Caco-2 (cell line): ENCODE measurements at regions not wholly inside any gene's neighbourhood (a gene's known extent, or its start where the extent isn't known, plus 50 kb on each side); places are given as distances from the start of the nearest gene placed in this dataset.
"Not testable (repeated sequence)": the region's sequence is repeated elsewhere in the genome, so short reads cannot be mapped to it uniquely, and the experiment has no call there.

Experiments
- BruUV-seq: library from RNA; stranded (reverse); fragments of 400-500 nt; replicated peaks from 2 replicates; lab custom pipeline; 2021; lab: Mats Ljungman, UMichigan
- CTCF ChIA-PET: fragments of 300-600 bp; sonication (Branson Sonifier 250); formaldehyde crosslinking; loops from one replicate; lab custom pipeline; 2022; ENCODE audit warnings: antibody characterized with exemption; lab: Charles Lee
- POLR2A ChIA-PET: fragments of 300-600 bp; sonication (Branson Sonifier 250); formaldehyde crosslinking; loops from one replicate; lab custom pipeline; 2022; ENCODE audit warnings: antibody characterized with exemption; lab: Charles Lee
- DNase-seq, 2 experiments: peaks; one replicate each; pipeline versions ENCODE4 v3.0.0 to v3.0.0-alpha.2; 2020 to 2022
- H3K27me3 ChIP-seq: replicated peaks from 2 replicates; pipeline ENCODE4 v1.6.0; 2011; ENCODE audit warnings: low read length; ENCODE audit not compliant: control insufficient read depth, insufficient read depth
- H3K36me3 ChIP-seq: 2 replicates; pipeline ENCODE4 v1.5.1; 2011; ENCODE audit warnings: low read length; ENCODE audit not compliant: control insufficient read depth, insufficient read depth
- H3K4me1 ChIP-seq: fragments of 250-450 bp; sonication (Bioruptor Pico); 2 replicates; pipeline ENCODE4 v1.5.1; 2020; ENCODE audit warnings: mild to moderate bottlenecking
- H3K4me3 ChIP-seq: 2 replicates; pipeline ENCODE4 v1.5.1; 2011; ENCODE audit warnings: low read depth, mild to moderate bottlenecking, control low read depth, low read length
- H3K9me3 ChIP-seq: fragments of 250-450 bp; sonication (Bioruptor Pico); 2 replicates; pipeline ENCODE4 v1.5.1; 2020; ENCODE audit warnings: mild to moderate bottlenecking, moderate library complexity
- H3K27ac Mint-ChIP-seq: one replicate; pipeline ENCODE4 v1.8.0; 2022; ENCODE audit warnings: mixed read lengths; ENCODE audit not compliant: unreplicated experiment
- H3K27me3 Mint-ChIP-seq: one replicate; pipeline ENCODE4 v1.8.0; 2022; ENCODE audit warnings: mixed read lengths; ENCODE audit not compliant: insufficient read depth, unreplicated experiment
- H3K36me3 Mint-ChIP-seq: one replicate; pipeline ENCODE4 v1.8.0; 2022; ENCODE audit warnings: mild to moderate bottlenecking, mixed read lengths; ENCODE audit not compliant: insufficient read depth, unreplicated experiment
- H3K4me1 Mint-ChIP-seq: one replicate; pipeline ENCODE4 v1.8.0; 2022; ENCODE audit warnings: low read depth, mixed read lengths; ENCODE audit not compliant: unreplicated experiment
- H3K4me3 Mint-ChIP-seq: one replicate; pipeline ENCODE4 v1.8.0; 2022; ENCODE audit warnings: mild to moderate bottlenecking, moderate library complexity, mixed read lengths; ENCODE audit not compliant: unreplicated experiment
- H3K9me3 Mint-ChIP-seq: one replicate; pipeline ENCODE4 v1.8.0; 2022; ENCODE audit warnings: mixed read lengths; ENCODE audit not compliant: unreplicated experiment
- CTCF ChIP-seq, 2 experiments: fragments of 200-600 bp in 1 of 2; IDR thresholded peaks; 1 replicate in 1 of 2; 2 replicates in 1 of 2; pipeline versions ENCODE4 v1.5.1 to v1.8.0; 2011 to 2022; ENCODE audit warnings: antibody characterized with exemption in 1 of 2, control low read depth in 1 of 2, inconsistent platforms in 1 of 2, low read depth in 1 of 2, low read length in 1 of 2, mild to moderate bottlenecking in 1 of 2, moderate library complexity in 1 of 2; ENCODE audit not compliant: insufficient read depth in 1 of 2, severe bottlenecking in 1 of 2, unreplicated experiment in 1 of 2
- intact Hi-C: fragments of 100-400 bp; cut with micrococcal nuclease; formaldehyde crosslinking; loops from one replicate; pipeline ENCODE4 v1.10.0; 2022; ENCODE audit not compliant: unreplicated experiment

- ChIA-PET POLR2A (no interaction called here), CTCF (interaction anchor here (0.7 kb wide), 1 partner anchor 830 kb away, joined by 5 read pairs; no protein-coding TSS in a partner anchor)
- peaks cover 15% of the 10 kb centered on the region for H3K4me1 ChIP-seq
- no peak for TF ChIP-seq CTCF (IDR thresholded peaks at IDR 0.05; ENCODE audit: insufficient read depth in 1 of 2, low read depth in 1 of 2, low read length in 1 of 2, severe bottlenecking in 1 of 2, unreplicated experiment in 1 of 2)
- H3K9me3 ChIP-seq: no peaks in the 10 kb centered on the region
- intact Hi-C loops: no loop called here
- Mint-ChIP-seq H3K27ac (no peak overlapping the region), H3K4me3 (no peak overlapping the region), H3K36me3 (no peaks in the 10 kb centered on the region), H3K4me1 (peaks cover 15% of the 10 kb centered on the region), H3K9me3 (peaks cover 20% of the 10 kb centered on the region), H3K27me3 (peaks cover 5% of the 10 kb centered on the region)
- no TSS peak for BruUV-seq
- no peaks in the 10 kb centered on the region for H3K36me3 ChIP-seq
- no peak overlapping the region for H3K4me3 ChIP-seq
- DNase-seq: no peak
- H3K27me3 ChIP-seq: no peaks in the 10 kb centered on the region
Observed at GRCh38 chr11:33434294-33434693, 177.1 kb downstream of the HIPK3 start.

GRCh38 chr11:33428435-33428834 is 171.3 kb downstream of the HIPK3 start:
- peaks cover 19% of the 10 kb centered on the region for H3K27me3 Mint-ChIP-seq
- H3K9me3 Mint-ChIP-seq: peaks cover 12% of the 10 kb centered on the region
- H3K4me3 Mint-ChIP-seq, CTCF ChIA-PET, POLR2A ChIA-PET, H3K4me1 ChIP-seq, BruUV-seq, H3K4me3 ChIP-seq, H3K36me3 Mint-ChIP-seq, H3K4me1 Mint-ChIP-seq, H3K27me3 ChIP-seq, H3K36me3 ChIP-seq, H3K27ac Mint-ChIP-seq, DNase-seq, H3K9me3 ChIP-seq, intact Hi-C loops: not testable (repeated sequence)

- POLR2A ChIA-PET: no interaction called here
Observed at GRCh38 chr11:33420959-33421566, 163.9 kb downstream of the HIPK3 start.

More at GRCh38 chr11:33420959-33421566, 163.9 kb downstream of the HIPK3 start:
- H3K4me3 Mint-ChIP-seq: no peak overlapping the region
- H3K27me3 Mint-ChIP-seq: peaks cover 11% of the 10 kb centered on the region
- Histone ChIP-seq H3K9me3 (no peaks in the 10 kb centered on the region), H3K4me1 (no peaks in the 10 kb centered on the region), H3K27me3 (no peaks in the 10 kb centered on the region), H3K4me3 (no peak overlapping the region), H3K36me3 (no peaks in the 10 kb centered on the region)
- TF ChIP-seq CTCF (IDR thresholded peaks at IDR 0.05; ENCODE audit: insufficient read depth in 1 of 2, low read depth in 1 of 2, low read length in 1 of 2, severe bottlenecking in 1 of 2, unreplicated experiment in 1 of 2): no peak
- intact Hi-C loops: no loop called here
- no TSS peak for BruUV-seq
- no peak overlapping the region for H3K27ac Mint-ChIP-seq
- no peaks in the 10 kb centered on the region for H3K4me1 Mint-ChIP-seq
- CTCF ChIA-PET: no interaction called here
- no peaks in the 10 kb centered on the region for H3K9me3 Mint-ChIP-seq
- DNase-seq: no peak
- no peaks in the 10 kb centered on the region for H3K36me3 Mint-ChIP-seq
